HEK293T (cell line): ENCODE measurements at regions not wholly inside any gene's neighbourhood (a gene's known extent, or its start where the extent isn't known, plus 50 kb on each side); places are given as distances from the start of the nearest gene placed in this dataset.

Experiments used
- CTCF ChIA-PET: fragments of 350-600 bp; formaldehyde crosslinking; extraction: SDS; loops from one replicate; lab custom pipeline; 2021; ENCODE audit warnings: antibody characterized with exemption, inconsistent platforms; lab: Yijun Ruan, JAX
- POLR2A ChIA-PET: fragments of 350-600 bp; formaldehyde crosslinking; extraction: SDS; loops from one replicate; lab custom pipeline; 2020; ENCODE audit warnings: antibody characterized with exemption, inconsistent platforms; lab: Yijun Ruan, JAX
- DNase-seq: peaks from one replicate; pipeline ENCODE4 v3.0.0; 2012; ENCODE audit warnings: mixed read lengths; ENCODE audit errors: extremely low spot score
- ARNT ChIP-seq: fragments of 450-650 bp; IDR thresholded peaks from 2 replicates; pipeline ENCODE4 v1.6.1; 2017; ENCODE audit warnings: mild to moderate bottlenecking
- BHLHE40 ChIP-seq: fragments of 450-650 bp; IDR thresholded peaks from 2 replicates; pipeline ENCODE4 v1.6.1; 2016; ENCODE audit warnings: mild to moderate bottlenecking, moderate library complexity, borderline replicate concordance
- CTBP1 ChIP-seq: fragments of 450-650 bp; IDR thresholded peaks from 2 replicates; pipeline ENCODE4 v1.6.1; 2016; ENCODE audit warnings: borderline replicate concordance
- ELF4 ChIP-seq: fragments of 450-650 bp; IDR thresholded peaks from 2 replicates; pipeline ENCODE4 v1.6.1; 2017; ENCODE audit warnings: antibody characterized with exemption
- FOXA1 ChIP-seq: fragments of 450-650 bp; IDR thresholded peaks from 2 replicates; pipeline ENCODE4 v1.6.1; 2016; ENCODE audit warnings: mild to moderate bottlenecking
- FOXK2 ChIP-seq: fragments of 450-650 bp; IDR thresholded peaks from 2 replicates; pipeline ENCODE4 v1.6.1; 2016; ENCODE audit warnings: mild to moderate bottlenecking
- FOXM1 ChIP-seq: fragments of 450-650 bp; IDR thresholded peaks from 2 replicates; pipeline ENCODE4 v1.6.1; 2017; ENCODE audit warnings: mild to moderate bottlenecking, borderline replicate concordance
- HDGF ChIP-seq: fragments of 450-650 bp; IDR thresholded peaks from 2 replicates; pipeline ENCODE4 v1.6.1; 2017; ENCODE audit warnings: antibody characterized with exemption, borderline replicate concordance
- L3MBTL2 ChIP-seq: fragments of 450-650 bp; conservative IDR thresholded peaks from 2 replicates; pipeline ENCODE4 v1.6.1; 2016; ENCODE audit warnings: mild to moderate bottlenecking
- LEF1 ChIP-seq: fragments of 450-650 bp; IDR thresholded peaks from 2 replicates; pipeline ENCODE4 v1.6.1; 2017; ENCODE audit warnings: mild to moderate bottlenecking, borderline replicate concordance
- NFRKB ChIP-seq: fragments of 450-650 bp; IDR thresholded peaks from 2 replicates; pipeline ENCODE4 v1.6.1; 2016; ENCODE audit warnings: mild to moderate bottlenecking, moderate library complexity
- SP1 ChIP-seq: fragments of 450-650 bp; IDR thresholded peaks from 2 replicates; pipeline ENCODE4 v1.6.1; 2017
- SUZ12 ChIP-seq: fragments of 450-650 bp; IDR thresholded peaks from 2 replicates; pipeline ENCODE4 v1.6.1; 2016; ENCODE audit warnings: mild to moderate bottlenecking
- TARDBP ChIP-seq: fragments of 450-650 bp; IDR thresholded peaks from 2 replicates; pipeline ENCODE4 v1.6.1; 2016
- ZNF384 ChIP-seq: fragments of 450-650 bp; IDR thresholded peaks from 2 replicates; pipeline ENCODE4 v1.6.1; 2016
- TF ChIP-seq, protein P1 (sequence below): fragments of 450-650 bp; IDR thresholded peaks from 2 replicates; pipeline ENCODE4 v1.6.1; 2016

DNA sequence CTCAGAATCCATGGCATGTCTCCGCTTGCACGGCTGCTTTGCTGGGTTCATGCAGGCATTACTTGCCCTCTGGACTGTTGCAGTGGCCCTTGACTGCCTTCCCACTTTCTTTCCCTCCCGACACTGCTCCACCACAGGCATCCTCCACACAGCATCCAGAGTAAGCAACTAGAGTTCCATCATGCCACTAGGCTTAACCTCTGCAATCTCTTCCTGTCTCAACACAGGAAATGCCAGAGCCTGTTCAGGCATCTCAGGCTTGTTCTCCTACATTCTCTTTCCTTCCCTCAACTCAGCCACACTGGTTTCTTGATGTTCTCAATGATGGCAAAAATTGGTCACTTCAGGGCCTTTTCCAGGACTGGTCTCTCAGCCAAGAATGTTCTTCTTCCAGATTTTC, 284.5 kb upstream of the KLF6 start:
- POLR2A ChIA-PET: no interaction called here
- TF ChIP-seq ELF4 (no peak), L3MBTL2 (no peak), SUZ12 (no peak), HDGF (no peak), FOXA1 (no peak), BHLHE40 (no peak), FOXK2 (no peak), ZNF384 (no peak), TARDBP (no peak)
- TF ChIP-seq, protein P1, sequence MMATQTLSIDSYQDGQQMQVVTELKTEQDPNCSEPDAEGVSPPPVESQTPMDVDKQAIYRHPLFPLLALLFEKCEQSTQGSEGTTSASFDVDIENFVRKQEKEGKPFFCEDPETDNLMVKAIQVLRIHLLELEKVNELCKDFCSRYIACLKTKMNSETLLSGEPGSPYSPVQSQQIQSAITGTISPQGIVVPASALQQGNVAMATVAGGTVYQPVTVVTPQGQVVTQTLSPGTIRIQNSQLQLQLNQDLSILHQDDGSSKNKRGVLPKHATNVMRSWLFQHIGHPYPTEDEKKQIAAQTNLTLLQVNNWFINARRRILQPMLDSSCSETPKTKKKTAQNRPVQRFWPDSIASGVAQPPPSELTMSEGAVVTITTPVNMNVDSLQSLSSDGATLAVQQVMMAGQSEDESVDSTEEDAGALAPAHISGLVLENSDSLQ: no peak
- CTCF ChIA-PET: no interaction called here
- DNase-seq: no peak

DNA sequence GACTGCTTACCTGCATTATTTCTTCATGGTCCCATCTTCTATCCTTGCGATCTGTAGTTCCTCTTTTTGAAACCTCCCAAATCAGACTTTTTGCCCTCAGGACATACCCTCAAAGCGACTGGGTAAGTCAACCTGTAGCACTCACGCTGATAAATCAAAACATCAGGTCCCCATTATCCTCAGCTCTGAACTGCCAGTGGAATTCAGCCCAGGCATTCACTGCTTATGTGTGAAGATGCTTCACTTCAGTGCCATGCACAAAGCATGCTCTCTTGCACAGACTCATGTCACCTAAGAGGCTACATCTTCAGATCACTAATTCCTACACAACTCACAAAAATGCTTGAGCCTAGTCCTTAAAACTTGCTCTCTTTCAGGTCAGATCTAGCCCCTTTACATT, 283.6 kb upstream of the KLF6 start:
- TF ChIP-seq NFRKB: no peak
- no peak for TF ChIP-seq SUZ12
- DNase-seq: no peak
- CTCF ChIA-PET: no interaction called here
- POLR2A ChIA-PET: interaction anchor here (0.9 kb wide), 1 partner anchor 10 kb away, joined by 4 read pairs; no protein-coding TSS in a partner anchor

- TF ChIP-seq SP1: no peak
- no peak for TF ChIP-seq ZNF384
- TF ChIP-seq TARDBP: no peak
- TF ChIP-seq FOXK2: no peak
- TF ChIP-seq L3MBTL2: no peak
- no peak for TF ChIP-seq SUZ12
- TF ChIP-seq ELF4: no peak
- no peak for TF ChIP-seq HDGF
- TF ChIP-seq LEF1: no peak
- no peak for TF ChIP-seq CTBP1
- TF ChIP-seq BHLHE40: no peak
- no peak for TF ChIP-seq NFRKB
- TF ChIP-seq FOXA1: no peak
- TF ChIP-seq, protein P1: no peak
- no peak for DNase-seq
- ChIA-PET POLR2A (interaction anchor here (0.9 kb wide), 1 partner anchor 10 kb away, joined by 4 read pairs; no protein-coding TSS in a partner anchor), CTCF (no interaction called here)
These were observed 283.0 kb upstream of the KLF6 start for GRCh38 chr10:4067931-4068561.

GRCh38 chr10:4067531-4067930, 282.5 kb upstream of the KLF6 start:
- POLR2A ChIA-PET: no interaction called here
- TF ChIP-seq BHLHE40 (no peak), LEF1 (no peak), L3MBTL2 (no peak), ELF4 (no peak), HDGF (no peak), NFRKB (no peak), CTBP1 (no peak), FOXM1 (no peak), SUZ12 (no peak), FOXA1 (no peak), ZNF384 (no peak), TARDBP (no peak), FOXK2 (no peak), SP1 (no peak), ARNT (no peak)
- TF ChIP-seq, protein P1: no peak
- no peak for DNase-seq
- CTCF ChIA-PET: no interaction called here

DNA sequence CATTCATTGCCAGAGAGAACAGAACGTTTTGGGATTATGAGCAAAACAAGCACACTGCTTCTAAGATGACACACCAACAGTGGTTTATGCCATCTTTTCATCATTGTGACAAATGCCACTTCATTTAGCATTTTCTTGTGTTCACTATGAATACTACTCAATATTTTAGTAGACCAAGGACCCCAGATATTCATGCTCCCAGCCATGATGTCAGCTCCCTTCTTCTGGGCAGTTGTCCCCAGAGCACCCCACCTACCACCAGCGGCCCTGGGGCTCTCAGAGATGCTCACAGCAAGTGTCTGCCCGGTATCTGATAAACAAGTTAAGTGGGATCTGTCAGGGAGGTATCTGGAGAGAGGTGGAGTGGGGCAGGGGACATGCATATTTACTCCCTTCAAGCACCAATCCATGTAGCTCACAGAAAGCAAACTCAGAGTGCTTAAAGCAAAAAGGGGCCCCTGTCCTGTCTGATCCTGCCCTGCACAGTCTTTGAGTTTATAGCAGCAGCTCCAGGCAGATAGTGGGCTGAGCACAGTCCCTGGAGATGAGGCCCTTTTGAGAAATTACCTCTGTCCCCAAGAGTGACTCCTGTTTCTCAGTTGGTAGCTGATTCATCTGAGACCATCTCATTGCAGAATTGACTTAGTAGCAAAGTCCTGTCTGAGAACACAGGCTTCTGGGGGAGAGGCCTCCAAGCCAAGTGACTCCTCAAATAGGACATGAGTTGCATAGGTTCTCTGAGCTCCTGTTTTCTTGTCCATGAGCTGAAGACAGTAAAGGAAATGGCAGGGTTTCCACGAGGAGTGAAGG, 281.8 kb upstream of the KLF6 start:
- TF ChIP-seq SP1 (no peak), FOXK2 (no peak), L3MBTL2 (no peak), SUZ12 (no peak), NFRKB (no peak), CTBP1 (no peak)
- TF ChIP-seq, protein P1: no peak
- CTCF ChIA-PET: no interaction called here
- POLR2A ChIA-PET: no interaction called here
- no peak for DNase-seq

- CTCF ChIA-PET: no interaction called here
- POLR2A ChIA-PET: no interaction called here
- no peak for DNase-seq
- no peak for TF ChIP-seq FOXM1
These were observed 279.5 kb upstream of the KLF6 start for GRCh38 chr10:4064489-4064888.
